ENCODE measurements at regions not wholly inside any gene's neighbourhood (a gene's known extent, or its start where the extent isn't known, plus 50 kb on each side); places are given as distances from the start of the nearest gene placed in this dataset.

- TF ChIP-seq, protein P1, sequence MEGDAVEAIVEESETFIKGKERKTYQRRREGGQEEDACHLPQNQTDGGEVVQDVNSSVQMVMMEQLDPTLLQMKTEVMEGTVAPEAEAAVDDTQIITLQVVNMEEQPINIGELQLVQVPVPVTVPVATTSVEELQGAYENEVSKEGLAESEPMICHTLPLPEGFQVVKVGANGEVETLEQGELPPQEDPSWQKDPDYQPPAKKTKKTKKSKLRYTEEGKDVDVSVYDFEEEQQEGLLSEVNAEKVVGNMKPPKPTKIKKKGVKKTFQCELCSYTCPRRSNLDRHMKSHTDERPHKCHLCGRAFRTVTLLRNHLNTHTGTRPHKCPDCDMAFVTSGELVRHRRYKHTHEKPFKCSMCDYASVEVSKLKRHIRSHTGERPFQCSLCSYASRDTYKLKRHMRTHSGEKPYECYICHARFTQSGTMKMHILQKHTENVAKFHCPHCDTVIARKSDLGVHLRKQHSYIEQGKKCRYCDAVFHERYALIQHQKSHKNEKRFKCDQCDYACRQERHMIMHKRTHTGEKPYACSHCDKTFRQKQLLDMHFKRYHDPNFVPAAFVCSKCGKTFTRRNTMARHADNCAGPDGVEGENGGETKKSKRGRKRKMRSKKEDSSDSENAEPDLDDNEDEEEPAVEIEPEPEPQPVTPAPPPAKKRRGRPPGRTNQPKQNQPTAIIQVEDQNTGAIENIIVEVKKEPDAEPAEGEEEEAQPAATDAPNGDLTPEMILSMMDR (IDR thresholded peaks at IDR 0.05): no peak
- TF ChIP-seq POLR2A (IDR thresholded peaks at IDR 0.05): no peak
These were observed 69.8 kb upstream of the DMAC1 start for GRCh38 chr9:7869340-7869739.

Measured in body of pancreas (tissue), 4 donors.